ENCODE measurements at regions not wholly inside any gene's neighbourhood (a gene's known extent, or its start where the extent isn't known, plus 50 kb on each side); places are given as distances from the start of the nearest gene placed in this dataset.

DNA sequence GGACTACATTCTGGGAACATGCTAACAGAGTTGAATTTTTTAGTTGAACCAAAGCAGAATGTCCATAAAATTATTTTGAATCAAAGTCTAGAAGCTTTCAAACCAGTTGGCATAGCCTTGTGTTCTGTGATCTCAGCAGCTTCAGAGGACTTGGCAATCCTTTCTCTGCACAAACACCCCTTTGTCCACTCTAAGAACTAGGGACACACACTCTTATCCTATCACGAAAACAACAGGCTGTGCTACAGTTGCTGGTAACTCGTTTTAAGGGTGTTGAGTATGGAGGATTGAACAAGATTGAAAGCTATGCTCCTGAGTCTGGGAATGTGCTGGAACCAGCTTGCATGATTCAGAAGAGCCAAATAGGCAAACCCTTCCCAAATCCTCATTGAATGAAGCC, 76.4 kb upstream of the PRSS58 start:
- TF ChIP-seq, protein P1, sequence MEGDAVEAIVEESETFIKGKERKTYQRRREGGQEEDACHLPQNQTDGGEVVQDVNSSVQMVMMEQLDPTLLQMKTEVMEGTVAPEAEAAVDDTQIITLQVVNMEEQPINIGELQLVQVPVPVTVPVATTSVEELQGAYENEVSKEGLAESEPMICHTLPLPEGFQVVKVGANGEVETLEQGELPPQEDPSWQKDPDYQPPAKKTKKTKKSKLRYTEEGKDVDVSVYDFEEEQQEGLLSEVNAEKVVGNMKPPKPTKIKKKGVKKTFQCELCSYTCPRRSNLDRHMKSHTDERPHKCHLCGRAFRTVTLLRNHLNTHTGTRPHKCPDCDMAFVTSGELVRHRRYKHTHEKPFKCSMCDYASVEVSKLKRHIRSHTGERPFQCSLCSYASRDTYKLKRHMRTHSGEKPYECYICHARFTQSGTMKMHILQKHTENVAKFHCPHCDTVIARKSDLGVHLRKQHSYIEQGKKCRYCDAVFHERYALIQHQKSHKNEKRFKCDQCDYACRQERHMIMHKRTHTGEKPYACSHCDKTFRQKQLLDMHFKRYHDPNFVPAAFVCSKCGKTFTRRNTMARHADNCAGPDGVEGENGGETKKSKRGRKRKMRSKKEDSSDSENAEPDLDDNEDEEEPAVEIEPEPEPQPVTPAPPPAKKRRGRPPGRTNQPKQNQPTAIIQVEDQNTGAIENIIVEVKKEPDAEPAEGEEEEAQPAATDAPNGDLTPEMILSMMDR (IDR thresholded peaks at IDR 0.05 in 8 of 11, conservative IDR thresholded peaks at IDR 0.05 in 3 of 11): no peak
- TF ChIP-seq POLR2AphosphoS5 (IDR thresholded peaks at IDR 0.05): no peak

All from spleen (tissue), 7 donors.